IMR-90 (cell line): ENCODE measurements at regions not wholly inside any gene's neighbourhood (a gene's known extent, or its start where the extent isn't known, plus 50 kb on each side); places are given as distances from the start of the nearest gene placed in this dataset.

Experiments used
- ATAC-seq: fragments of 200-7000 bp; cut with Tn5 transposase; 2 replicates; pipeline ENCODE4 v1.9.1; 2020; ENCODE audit warnings: low read depth, mild to moderate bottlenecking, moderate library complexity
- BruUV-seq: library from RNA; stranded (reverse); fragments of 400-500 nt; replicated peaks from 2 replicates; lab custom pipeline; 2021; lab: Mats Ljungman, UMichigan
- CTCF ChIA-PET: fragments of 300-600 bp; formaldehyde crosslinking; extraction: SDS; loops from one replicate; lab custom pipeline; 2021; ENCODE audit warnings: antibody characterized with exemption; lab: Yijun Ruan, JAX
- POLR2A ChIA-PET: fragments of 300-600 bp; sonication (Branson Sonifier 250); formaldehyde crosslinking; loops from one replicate; lab custom pipeline; 2022; ENCODE audit warnings: antibody characterized with exemption; ENCODE audit not compliant: unreplicated experiment; lab: Charles Lee
- DNase-seq: peaks from one replicate; pipeline ENCODE4 v3.0.0; 2013
- H2AFZ ChIP-seq: replicated peaks from 2 replicates; pipeline ENCODE3; 2013; ENCODE audit warnings: low read length, mild to moderate bottlenecking; ENCODE audit not compliant: poor library complexity
- H2AK5ac ChIP-seq: 2 replicates; pipeline ENCODE4 v1.6.1; 2013; ENCODE audit warnings: low read depth, low read length, inconsistent platforms
- H2AK9ac ChIP-seq: replicated peaks from 2 replicates; pipeline ENCODE3; 2013; ENCODE audit warnings: mild to moderate bottlenecking, low read depth, low read length, moderate library complexity; ENCODE audit not compliant: poor library complexity
- H2BK120ac ChIP-seq: 2 replicates; pipeline ENCODE4 v1.6.1; 2013; ENCODE audit warnings: low read depth, low read length, inconsistent platforms
- H2BK15ac ChIP-seq: 3 replicates; pipeline ENCODE4 v1.6.1; 2013; ENCODE audit warnings: low read depth, low read length, inconsistent platforms
- H2BK20ac ChIP-seq: 2 replicates; pipeline ENCODE4 v1.6.1; 2013; ENCODE audit warnings: low read depth, mild to moderate bottlenecking, inconsistent platforms, low read length, moderate library complexity
- H2BK5ac ChIP-seq: 2 replicates; pipeline ENCODE4 v1.6.1; 2013; ENCODE audit warnings: mild to moderate bottlenecking, low read depth, low read length, inconsistent platforms; ENCODE audit not compliant: poor library complexity, severe bottlenecking
- H3K14ac ChIP-seq: replicated peaks from 2 replicates; pipeline ENCODE4 v1.6.1; 2013; ENCODE audit warnings: low read depth, low read length, inconsistent platforms
- H3K18ac ChIP-seq: 2 replicates; pipeline ENCODE4 v1.6.1; 2013; ENCODE audit warnings: low read depth, low read length, control low read depth
- H3K23ac ChIP-seq: 2 replicates; pipeline ENCODE4 v1.6.1; 2013; ENCODE audit warnings: low read depth, low read length, inconsistent platforms
- H3K27ac ChIP-seq: 2 replicates; pipeline ENCODE4 v1.5.1; 2013; ENCODE audit warnings: mild to moderate bottlenecking, control low read depth, low read length; ENCODE audit not compliant: insufficient read depth
- H3K27me3 ChIP-seq: 2 replicates; pipeline ENCODE4 v1.6.1; 2013; ENCODE audit warnings: low read length; ENCODE audit not compliant: control insufficient read depth, insufficient read depth
- H3K36me3 ChIP-seq: 2 replicates; pipeline ENCODE4 v1.6.1; 2013; ENCODE audit warnings: low read length, mixed read lengths; ENCODE audit not compliant: control insufficient read depth, insufficient read depth
- H3K4ac ChIP-seq: 2 replicates; pipeline ENCODE4 v1.6.1; 2013; ENCODE audit warnings: low read depth, low read length, inconsistent platforms
- H3K4me1 ChIP-seq: 2 replicates; pipeline ENCODE4 v1.6.1; 2013; ENCODE audit warnings: low read length, mixed read lengths; ENCODE audit not compliant: control insufficient read depth, insufficient read depth
- H3K4me2 ChIP-seq: 2 replicates; pipeline ENCODE4 v1.6.1; 2013; ENCODE audit warnings: low read depth, mild to moderate bottlenecking, control low read depth, low read length, moderate library complexity
- H3K4me3 ChIP-seq: 2 replicates; pipeline ENCODE4 v1.5.1; 2013; ENCODE audit warnings: low read depth, mild to moderate bottlenecking, control low read depth, low read length, moderate library complexity; ENCODE audit not compliant: insufficient read depth
- H3K56ac ChIP-seq: 2 replicates; pipeline ENCODE4 v1.6.1; 2013; ENCODE audit warnings: low read length, inconsistent platforms; ENCODE audit not compliant: insufficient read depth; ENCODE audit errors: extremely low read depth
- H3K79me1 ChIP-seq, 2 experiments: 2 replicates each; pipeline ENCODE4 v1.6.1; 2013; ENCODE audit warnings: low read length in 2 of 2, inconsistent platforms in 1 of 2, low read depth in 1 of 2
- H3K9ac ChIP-seq: 2 replicates; pipeline ENCODE4 v1.6.1; 2013; ENCODE audit warnings: low read depth, low read length, control low read depth
- H3K9me1 ChIP-seq: 2 replicates; pipeline ENCODE4 v1.6.1; 2013; ENCODE audit warnings: low read length, inconsistent platforms; ENCODE audit not compliant: insufficient read depth
- H3K9me3 ChIP-seq: 2 replicates; pipeline ENCODE4 v1.6.1; 2013; ENCODE audit warnings: low read length; ENCODE audit not compliant: control insufficient read depth, insufficient read depth
- H4K20me1 ChIP-seq: 2 replicates; pipeline ENCODE4 v1.6.1; 2013; ENCODE audit warnings: low read length, inconsistent platforms; ENCODE audit not compliant: insufficient read depth
- H4K5ac ChIP-seq: 2 replicates; pipeline ENCODE4 v1.6.1; 2013; ENCODE audit warnings: mild to moderate bottlenecking, low read depth, low read length, control low read depth
- H4K8ac ChIP-seq, 2 experiments: 2 replicates each; pipeline ENCODE4 v1.6.1; 2013; ENCODE audit warnings: low read depth in 2 of 2, low read length in 2 of 2, control low read depth in 1 of 2, inconsistent platforms in 1 of 2
- H4K91ac ChIP-seq: 2 replicates; pipeline ENCODE4 v1.6.1; 2013; ENCODE audit warnings: low read depth, low read length, inconsistent platforms; ENCODE audit not compliant: insufficient read depth
- BHLHE40 ChIP-seq: fragments of 150-350 bp; IDR thresholded peaks from 2 replicates; pipeline ENCODE4 v1.6.1; 2016; ENCODE audit warnings: mild to moderate bottlenecking, low read depth, low read length
- CEBPB ChIP-seq: IDR thresholded peaks from 2 replicates; pipeline ENCODE4 v1.6.1; 2012; ENCODE audit warnings: low read depth, low read length, improper control_type of control experiment
- CHD1 ChIP-seq: IDR thresholded peaks from 2 replicates; pipeline ENCODE4 v1.6.1; 2012; ENCODE audit warnings: low read depth, low read length, improper control_type of control experiment
- FOS ChIP-seq: fragments of 150-350 bp; IDR thresholded peaks from 2 replicates; pipeline ENCODE4 v1.6.1; 2016; ENCODE audit warnings: low read depth, low read length
- MAFK ChIP-seq: IDR thresholded peaks from 2 replicates; pipeline ENCODE4 v1.6.1; 2012; ENCODE audit warnings: low read depth, low read length, improper control_type of control experiment
- MAZ ChIP-seq: IDR thresholded peaks from 2 replicates; pipeline ENCODE4 v1.6.1; 2012; ENCODE audit warnings: low read depth, mild to moderate bottlenecking, low read length, improper control_type of control experiment, moderate library complexity, borderline replicate concordance
- POLR2A ChIP-seq: IDR thresholded peaks from 2 replicates; pipeline ENCODE4 v1.6.1; 2012; ENCODE audit warnings: mild to moderate bottlenecking, low read depth, low read length
- RAD21 ChIP-seq: IDR thresholded peaks from 2 replicates; pipeline ENCODE4 v1.6.1; 2012; ENCODE audit warnings: low read length, improper control_type of control experiment
- RCOR1 ChIP-seq: IDR thresholded peaks from 2 replicates; pipeline ENCODE4 v1.6.1; 2012; ENCODE audit warnings: mild to moderate bottlenecking, low read length, improper control_type of control experiment; ENCODE audit not compliant: insufficient replicate concordance
- RFX5 ChIP-seq: IDR thresholded peaks from 2 replicates; pipeline ENCODE4 v1.8.0; 2012; ENCODE audit warnings: low read depth, mild to moderate bottlenecking, low read length, moderate library complexity
- SMC3 ChIP-seq: fragments of 150-350 bp; IDR thresholded peaks from 2 replicates; pipeline ENCODE4 v1.6.1; 2016; ENCODE audit warnings: low read depth, mild to moderate bottlenecking, antibody characterized with exemption, low read length, moderate library complexity
- USF2 ChIP-seq: fragments of 150-350 bp; IDR thresholded peaks from 2 replicates; pipeline ENCODE4 v1.6.1; 2017; ENCODE audit warnings: mild to moderate bottlenecking, antibody characterized with exemption, low read length, low read depth
- WGBS, 2 experiments: methylation state at CpG; one replicate each; pipeline versions ENCODE4 v1.1.5 to v1.1.7; 2013; ENCODE audit warnings: missing lambda C conversion rate in 2 of 2; ENCODE audit not compliant: insufficient read length in 1 of 2; ENCODE audit errors: extremely low coverage in 2 of 2; 5-methylcytosine and 5-hydroxymethylcytosine counted together
- dilution Hi-C: fragments of 300-500 bp; cut with HindIII; formaldehyde crosslinking; loops from one replicate; pipeline ENCODE4 v1.14.3; 2018; ENCODE audit warnings: low sequenced_read_pairs; ENCODE audit not compliant: unreplicated experiment
- in situ Hi-C: fragments of 300-500 bp; cut with MboI; formaldehyde crosslinking; loops from 3 replicates; pipeline ENCODE4 v1.14.3; 2019; ENCODE audit warnings: low sequenced_read_pairs, inconsistent platforms, mixed read lengths
- intact Hi-C: fragments of 100-400 bp; cut with micrococcal nuclease; formaldehyde crosslinking; loops from 2 replicates; pipeline ENCODE4 v1.10.0; 2022

GRCh38 chr13:24080134-24080533 is 80.4 kb upstream of the SPATA13 start:
- in situ Hi-C loops = no loop called here
- no peak overlapping the region for H2BK5ac ChIP-seq
- H3K4ac ChIP-seq = no peak overlapping the region
- dilution Hi-C loops = no loop called here
- ChIA-PET POLR2A (no interaction called here), CTCF (no interaction called here)
- H2BK15ac ChIP-seq = no peak overlapping the region
- no peak overlapping the region for H4K91ac ChIP-seq
- no peak overlapping the region for H2AFZ ChIP-seq
- no peak overlapping the region for H2AK9ac ChIP-seq
- no peaks in the 10 kb centered on the region for H3K9me3 ChIP-seq
- H2AK5ac ChIP-seq = no peak overlapping the region
- no peak overlapping the region for H3K4me3 ChIP-seq
- H3K9me1 ChIP-seq = peaks cover 8% of the 10 kb centered on the region
- H3K9ac ChIP-seq = no peak overlapping the region
- H4K5ac ChIP-seq = no peak overlapping the region
- H3K14ac ChIP-seq = no peak overlapping the region
- H3K4me2 ChIP-seq = no peak overlapping the region
- ATAC-seq (no peak), DNase-seq (no peak)
- H3K27me3 ChIP-seq = no peaks in the 10 kb centered on the region
- no peaks in the 10 kb centered on the region for H4K20me1 ChIP-seq
- H3K27ac ChIP-seq = no peak overlapping the region
- no CpG with 5 or more reads among the region's 5 CpGs for WGBS, 2 experiments
- H3K36me3 ChIP-seq = no peaks in the 10 kb centered on the region
- intact Hi-C loops = no loop called here
- H3K4me1 ChIP-seq = no peaks in the 10 kb centered on the region
- BruUV-seq = no TSS peak
- no peak overlapping the region for H2BK120ac ChIP-seq
- no peaks in the 10 kb centered on the region for H3K79me1 ChIP-seq
- TF ChIP-seq RFX5 = no peak
- TF ChIP-seq FOS = no peak
- no peak for TF ChIP-seq MAZ
- TF ChIP-seq BHLHE40 = no peak
- no peak for TF ChIP-seq CHD1
- TF ChIP-seq RAD21 = no peak
- no peak for TF ChIP-seq CEBPB
- no peak for TF ChIP-seq USF2
- TF ChIP-seq MAFK = no peak
- no peak for TF ChIP-seq POLR2A
- TF ChIP-seq RCOR1 = no peak
- no peak for TF ChIP-seq SMC3
- no peak overlapping the region for H3K23ac ChIP-seq
- no peak overlapping the region for H3K18ac ChIP-seq
- no peak overlapping the region for H2BK20ac ChIP-seq
- H3K56ac ChIP-seq = no peak overlapping the region
- H4K8ac ChIP-seq = no peak overlapping the region
